HG03175 (cell line): ENCODE measurements at regions not wholly inside any gene's neighbourhood (a gene's known extent, or its start where the extent isn't known, plus 50 kb on each side); places are given as distances from the start of the nearest gene placed in this dataset.

Experiments
- ATAC-seq: cut with Tn5 transposase; IDR thresholded peaks from one replicate; pipeline ENCODE4 v1.9.1; 2021; ENCODE audit warnings: mild to moderate bottlenecking, moderate library complexity; ENCODE audit not compliant: unreplicated experiment

GRCh38 chrX:40459571-40460158 is 121.1 kb upstream of the ATP6AP2 start:
- no peak for ATAC-seq

- ATAC-seq: no peak
Measured at GRCh38 chrX:40457406-40457805, 123.4 kb upstream of the ATP6AP2 start.

DNA sequence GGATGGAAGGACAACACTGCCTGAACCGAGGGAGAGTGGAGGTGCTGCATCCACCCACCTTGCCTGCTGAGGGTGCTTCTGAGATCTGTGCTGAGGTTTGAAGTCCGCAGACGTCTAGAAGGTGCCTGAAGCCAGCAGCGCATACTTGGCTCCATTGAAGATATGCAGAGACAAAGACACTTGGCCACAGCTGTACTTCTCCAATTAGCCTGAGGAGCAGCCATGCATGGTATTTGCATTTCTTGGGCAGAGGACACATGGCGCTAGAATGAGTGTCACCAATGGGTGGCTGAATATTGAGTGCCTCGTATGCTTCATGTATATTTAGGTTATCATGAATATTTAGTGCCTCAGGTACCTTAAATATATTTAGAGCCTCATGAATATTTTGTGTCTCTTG is 128.7 kb upstream of the ATP6AP2 start:
- ATAC-seq: no peak

GRCh38 chrX:40449956-40450706 is 130.6 kb upstream of the ATP6AP2 start:
- no peak for ATAC-seq

GRCh38 chrX:40449396-40449795 is 131.4 kb upstream of the ATP6AP2 start:
- no peak for ATAC-seq

DNA sequence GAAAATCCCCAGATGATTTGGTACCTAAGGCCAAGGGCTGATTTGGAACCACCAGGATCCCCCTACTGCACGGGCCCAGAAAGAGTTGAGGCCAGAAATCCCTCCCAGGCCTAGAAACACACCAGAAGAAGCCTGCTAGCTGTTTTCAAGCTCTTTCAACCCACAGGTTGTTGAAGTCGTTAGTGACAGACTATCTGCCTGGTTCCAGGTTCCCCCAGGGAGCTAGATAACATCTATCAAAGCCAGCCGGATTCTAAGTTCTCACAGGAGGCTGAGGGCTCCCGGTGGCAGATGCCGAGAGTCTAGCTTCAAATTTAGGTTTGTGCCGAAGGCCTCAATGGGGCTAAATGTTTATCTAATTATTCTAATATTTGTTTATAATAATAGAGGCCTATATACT is 132.0 kb upstream of the ATP6AP2 start:
- no peak for ATAC-seq

- ATAC-seq: no peak
Measured at GRCh38 chrX:40446921-40447320, 133.8 kb upstream of the ATP6AP2 start.

DNA sequence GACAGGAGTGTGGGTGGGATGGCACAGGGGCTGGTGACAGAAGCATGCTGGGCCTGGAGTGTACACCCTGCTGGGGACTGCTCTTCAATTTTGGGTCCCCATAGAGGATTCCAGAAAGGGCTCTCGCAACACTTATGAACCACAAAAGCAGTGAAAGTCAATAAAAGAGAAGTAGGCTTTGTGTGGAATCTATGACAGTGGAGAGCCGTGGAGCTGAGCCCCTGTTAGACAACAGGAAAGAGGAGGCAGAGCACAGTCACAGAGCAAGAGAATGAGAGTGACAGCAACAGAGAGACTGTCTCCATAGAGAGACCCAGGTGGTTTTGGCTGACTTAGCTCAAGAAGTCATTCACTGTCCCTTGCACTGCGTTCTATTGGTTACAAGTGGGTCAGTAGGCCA is 135.1 kb upstream of the ATP6AP2 start:
- ATAC-seq: no peak

GRCh38 chrX:40444798-40445496 is 135.8 kb upstream of the ATP6AP2 start:
- no peak for ATAC-seq

DNA sequence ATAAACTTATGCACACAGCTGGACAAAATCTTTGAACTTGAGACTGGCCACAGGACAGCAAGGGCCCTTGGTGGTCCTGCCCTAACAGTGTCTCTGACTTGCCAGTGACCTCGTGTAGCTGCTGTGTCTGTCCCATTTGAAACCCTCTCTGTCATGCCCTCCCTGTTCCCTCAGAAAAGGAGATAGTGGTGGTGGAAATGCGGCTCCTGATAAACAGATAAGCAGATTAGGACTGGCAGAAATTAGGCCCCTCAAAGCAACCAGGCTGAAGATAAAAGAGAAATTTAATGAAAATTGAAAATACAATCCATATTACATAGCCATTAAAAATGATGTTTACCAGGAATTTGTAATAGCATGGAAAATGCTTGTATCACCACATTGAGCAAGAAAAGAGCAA is 136.6 kb upstream of the ATP6AP2 start:
- ATAC-seq: no peak

- no peak for ATAC-seq
Measured at GRCh38 chrX:40440866-40441265, 139.9 kb upstream of the ATP6AP2 start.

DNA sequence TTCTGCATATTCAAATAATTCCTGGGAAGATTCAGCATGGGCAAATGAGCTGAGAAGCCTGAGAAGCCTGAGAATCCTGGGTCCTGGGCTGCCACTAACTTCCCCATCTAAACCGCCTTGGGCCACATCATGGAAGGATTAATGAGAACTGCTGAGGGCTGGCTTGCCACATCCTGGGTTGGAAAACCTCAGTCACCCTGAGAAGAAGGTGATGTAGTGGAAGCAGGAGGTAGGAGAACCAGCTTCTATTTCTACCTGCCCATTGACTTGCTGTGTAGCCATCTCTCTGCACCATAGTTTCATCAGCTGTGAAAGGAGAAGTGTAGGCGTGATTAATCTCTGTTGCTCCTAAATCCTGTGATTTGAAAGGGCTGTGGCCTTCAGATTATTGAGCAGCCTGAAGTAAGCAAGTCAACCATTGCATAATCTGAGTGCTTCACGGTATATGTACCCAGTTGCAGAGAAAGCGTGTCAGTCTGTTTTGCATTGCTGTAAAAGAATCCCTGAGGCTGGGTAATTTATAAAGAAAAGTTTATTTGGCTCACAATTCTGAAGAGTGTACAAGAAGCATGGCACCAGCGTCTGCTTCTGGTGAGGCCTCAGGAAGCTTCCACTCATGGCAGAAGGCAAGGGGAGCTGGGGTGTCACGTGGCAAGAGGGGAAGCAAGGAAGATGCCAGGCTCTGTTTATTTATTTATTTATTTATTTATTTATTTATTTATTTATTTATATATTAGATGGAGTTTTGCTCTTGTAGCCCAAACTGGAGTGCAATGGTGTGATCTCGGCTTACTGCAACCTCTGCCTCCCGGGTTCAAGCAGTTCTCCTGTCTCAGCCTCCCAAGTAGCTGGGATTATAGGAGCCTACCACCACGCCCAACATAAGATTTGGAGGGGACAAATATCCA is 140.9 kb upstream of the ATP6AP2 start:
- no peak for ATAC-seq

- no peak for ATAC-seq
Measured at GRCh38 chrX:40437348-40437747, 143.4 kb upstream of the ATP6AP2 start.

DNA sequence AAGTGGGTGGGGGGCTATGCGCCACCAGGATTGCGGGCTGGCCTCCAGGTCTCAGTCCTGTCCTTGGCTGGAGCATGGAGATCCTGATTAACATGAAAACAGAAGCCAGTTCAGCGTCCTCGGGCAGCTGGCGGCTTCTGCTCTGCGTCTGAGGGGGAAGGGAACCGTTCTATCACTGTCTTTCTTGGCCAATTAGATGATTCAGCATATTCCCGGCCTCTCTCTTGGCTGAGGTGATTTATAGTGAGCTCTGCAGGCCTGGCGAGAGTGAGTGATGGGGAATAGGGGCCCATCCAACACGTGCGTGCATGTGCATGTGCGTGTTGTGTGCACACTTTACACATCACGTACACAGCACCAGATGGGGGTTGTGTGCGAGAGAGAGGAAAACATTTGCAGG is 145.8 kb upstream of the ATP6AP2 start:
- no peak for ATAC-seq

GRCh38 chrX:40434443-40434842 is 146.3 kb upstream of the ATP6AP2 start:
- no peak for ATAC-seq

DNA sequence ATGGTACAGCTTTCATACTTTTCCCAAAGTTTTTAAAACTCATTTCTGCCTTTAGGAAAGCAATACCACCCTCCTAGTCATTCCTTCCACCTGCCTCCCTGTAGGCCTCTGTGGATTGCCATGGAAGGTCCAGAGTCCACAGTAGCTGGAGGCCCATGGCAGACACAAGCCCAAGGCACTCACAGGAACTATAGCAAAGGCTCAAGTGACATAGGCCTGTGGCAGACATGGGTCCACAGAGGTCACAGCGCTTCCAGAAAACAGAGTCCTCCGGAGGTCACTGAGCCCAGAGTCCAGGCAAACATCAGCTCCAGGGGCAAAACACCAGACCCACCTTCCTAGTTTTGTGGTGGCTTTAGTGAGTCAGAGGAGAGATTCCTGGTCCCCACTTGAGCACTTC is 147.6 kb upstream of the ATP6AP2 start:
- ATAC-seq: no peak

DNA sequence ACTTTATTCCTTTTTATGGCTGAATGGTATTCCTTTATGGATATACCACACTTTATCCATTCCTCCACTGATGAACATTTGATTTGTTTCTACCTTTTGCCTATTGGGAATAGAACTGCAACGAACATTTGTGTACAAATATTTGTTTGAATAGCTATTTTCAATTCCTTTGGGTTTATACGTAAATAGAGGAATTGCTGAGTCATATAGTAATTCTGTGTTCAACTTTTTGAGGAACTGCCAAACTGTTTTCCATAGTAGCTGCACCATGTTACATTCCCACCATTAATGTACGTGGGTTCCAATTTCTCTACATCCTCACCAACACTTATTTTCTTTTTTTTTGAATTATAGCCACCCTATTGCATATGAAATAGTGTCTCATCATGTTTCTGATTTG is 156.5 kb upstream of the ATP6AP2 start:
- no peak for ATAC-seq

- ATAC-seq: no peak
Measured at GRCh38 chrX:40423299-40423698, 157.5 kb upstream of the ATP6AP2 start.

DNA sequence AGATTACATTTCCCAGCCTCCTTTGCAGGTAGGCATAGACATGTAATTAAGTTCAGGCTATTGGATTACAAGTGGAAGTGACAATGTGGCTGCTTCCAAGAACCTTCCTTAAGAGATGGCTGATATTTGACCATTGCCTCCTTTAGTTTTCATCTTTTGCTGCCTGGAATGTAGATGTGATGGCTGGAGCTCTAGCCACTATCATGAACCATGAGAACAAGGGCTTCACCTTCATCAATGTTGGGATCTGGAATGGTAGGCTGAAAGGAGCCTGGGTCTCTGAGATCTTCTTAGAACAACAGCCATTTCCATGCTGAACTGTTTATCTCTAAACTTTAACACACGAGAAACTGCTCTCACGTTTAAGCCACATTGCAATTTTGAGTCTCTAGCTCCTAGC is 158.7 kb upstream of the ATP6AP2 start:
- ATAC-seq: no peak

DNA sequence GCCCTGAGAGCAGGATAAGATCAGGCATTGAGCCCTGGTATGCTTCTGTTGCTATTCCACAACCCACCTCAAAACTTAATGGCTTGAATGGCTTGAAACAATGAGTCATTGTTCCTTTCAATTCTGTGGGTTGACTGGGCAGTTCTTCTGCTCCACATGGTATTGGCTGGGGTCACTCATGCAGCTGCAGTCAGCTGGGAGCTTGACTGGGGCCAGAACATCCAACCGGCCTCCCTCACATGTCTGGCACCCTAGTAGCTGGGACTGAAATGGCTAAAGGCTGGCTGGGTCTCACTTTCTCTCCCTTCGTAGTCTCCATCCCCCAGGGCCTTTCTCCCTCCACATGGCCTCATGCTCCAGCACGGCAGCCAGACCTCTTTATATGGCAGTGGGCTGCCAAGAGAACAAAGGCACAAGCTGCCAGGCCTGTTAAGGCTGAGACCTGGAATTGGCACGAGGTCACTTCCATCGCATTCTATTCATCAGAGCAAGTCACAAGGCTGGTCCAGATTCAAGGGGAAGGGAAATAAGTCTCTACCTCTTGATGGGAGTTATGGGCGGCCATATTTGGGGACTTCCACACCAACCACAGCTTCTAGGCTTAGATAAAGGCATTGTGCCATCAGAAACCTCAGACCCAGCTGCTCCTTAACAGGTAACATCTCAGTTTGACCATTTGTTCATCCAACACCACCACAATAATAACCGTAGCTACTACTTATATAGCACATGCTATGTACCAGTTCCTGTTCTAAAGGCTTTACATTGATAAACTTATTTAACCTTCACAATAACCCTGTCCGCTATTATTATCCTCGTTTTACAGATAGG is 159.7 kb upstream of the ATP6AP2 start:
- no peak for ATAC-seq
